Neuronal stem cell (in vitro differentiated cells): ENCODE measurements at regions not wholly inside any gene's neighbourhood (a gene's known extent, or its start where the extent isn't known, plus 50 kb on each side); places are given as distances from the start of the nearest gene placed in this dataset.

Experiments
- DNase-seq: peaks from one replicate; pipeline ENCODE4 v3.0.0-alpha.2; 2013; ENCODE audit warnings: low spot score
- H2AFZ ChIP-seq: one replicate; pipeline ENCODE4 v1.6.1; 2013; ENCODE audit warnings: mild to moderate bottlenecking, low read length, inconsistent platforms
- H2AK5ac ChIP-seq: 2 replicates; pipeline ENCODE4 v1.6.1; 2013; ENCODE audit warnings: low read depth, mild to moderate bottlenecking, inconsistent platforms, low read length, moderate library complexity, mixed read lengths
- H2BK120ac ChIP-seq: 2 replicates; pipeline ENCODE4 v1.6.1; 2013; ENCODE audit warnings: low read depth, mild to moderate bottlenecking, inconsistent platforms, low read length, moderate library complexity, mixed read lengths
- H2BK12ac ChIP-seq: one replicate; pipeline ENCODE4 v1.6.1; 2013; ENCODE audit warnings: low read length, inconsistent platforms
- H2BK15ac ChIP-seq: 2 replicates; pipeline ENCODE4 v1.6.1; 2013; ENCODE audit warnings: mild to moderate bottlenecking, low read length, inconsistent platforms, mixed read lengths
- H2BK5ac ChIP-seq: one replicate; pipeline ENCODE4 v1.6.1; 2013; ENCODE audit warnings: inconsistent platforms, mild to moderate bottlenecking, low read length, moderate library complexity
- H3K14ac ChIP-seq: one replicate; pipeline ENCODE4 v1.6.1; 2013; ENCODE audit warnings: low read length, inconsistent platforms
- H3K18ac ChIP-seq: 2 replicates; pipeline ENCODE4 v1.6.1; 2013; ENCODE audit warnings: low read length, inconsistent platforms
- H3K23ac ChIP-seq: 2 replicates; pipeline ENCODE4 v1.6.1; 2013; ENCODE audit warnings: low read depth, mild to moderate bottlenecking, mixed read lengths, low read length, inconsistent platforms; ENCODE audit not compliant: poor library complexity
- H3K27ac ChIP-seq: replicated peaks from 3 replicates; pipeline ENCODE4 v1.5.1; 2013; ENCODE audit warnings: low read length, inconsistent platforms
- H3K27me3 ChIP-seq, 3 experiments: 2 replicates each; pipeline ENCODE4 v1.6.1; 2013; ENCODE audit warnings: low read length in 3 of 3, mild to moderate bottlenecking in 2 of 3, inconsistent platforms in 1 of 3, low read depth in 1 of 3, mixed read lengths in 1 of 3, moderate library complexity in 1 of 3; ENCODE audit not compliant: control insufficient read depth in 3 of 3, insufficient read depth in 3 of 3
- H3K36me3 ChIP-seq, 2 donors: replicated peaks in 1 of 2; 2 replicates each; pipeline ENCODE4 v1.6.1; 2013; ENCODE audit warnings: low read length in 2 of 2; ENCODE audit not compliant: control insufficient read depth in 2 of 2, insufficient read depth in 2 of 2
- H3K4ac ChIP-seq: 2 replicates; pipeline ENCODE4 v1.6.1; 2013; ENCODE audit warnings: inconsistent platforms, mild to moderate bottlenecking, low read length, moderate library complexity
- H3K4me1 ChIP-seq, 2 donors: 1 replicate in 1 of 2; 2 replicates in 1 of 2; pipeline ENCODE4 v1.6.1; 2013; ENCODE audit warnings: low read length in 2 of 2, low read depth in 1 of 2; ENCODE audit not compliant: control insufficient read depth in 2 of 2, insufficient read depth in 1 of 2
- H3K4me2 ChIP-seq: one replicate; pipeline ENCODE4 v1.6.1; 2013; ENCODE audit warnings: mild to moderate bottlenecking, low read length, inconsistent platforms; ENCODE audit not compliant: insufficient read depth, poor library complexity, severe bottlenecking
- H3K4me3 ChIP-seq, 2 donors: 2 replicates each; pipeline ENCODE4 v1.5.1; 2013; ENCODE audit warnings: low read length in 2 of 2, mild to moderate bottlenecking in 2 of 2, inconsistent platforms in 1 of 2, moderate library complexity in 1 of 2
- H3K79me1 ChIP-seq: one replicate; pipeline ENCODE4 v1.6.1; 2013; ENCODE audit warnings: low read depth, mild to moderate bottlenecking, inconsistent platforms, low read length, moderate library complexity
- H3K9ac ChIP-seq: one replicate; pipeline ENCODE4 v1.6.1; 2013; ENCODE audit warnings: mild to moderate bottlenecking, low read depth, low read length, inconsistent platforms; ENCODE audit not compliant: poor library complexity
- H3K9me3 ChIP-seq, 2 donors: replicated peaks in 1 of 2; 2 replicates each; pipeline versions ENCODE3 to v1.6.1; 2013; ENCODE audit warnings: low read length in 2 of 2, mild to moderate bottlenecking in 2 of 2, inconsistent platforms in 1 of 2, low read depth in 1 of 2, mixed read lengths in 1 of 2, moderate library complexity in 1 of 2; ENCODE audit not compliant: control insufficient read depth in 2 of 2, insufficient read depth in 1 of 2
- H4K8ac ChIP-seq: one replicate; pipeline ENCODE4 v1.6.1; 2013; ENCODE audit warnings: low read depth, mild to moderate bottlenecking, inconsistent platforms, low read length, moderate library complexity
- H4K91ac ChIP-seq: one replicate; pipeline ENCODE4 v1.6.1; 2013; ENCODE audit warnings: low read length, low read depth, mild to moderate bottlenecking, inconsistent platforms; ENCODE audit not compliant: poor library complexity
- WGBS, 2 donors: extraction: QIAGEN DNeasy Blood & Tissue Kit; methylation state at CpG; one replicate each; pipeline ENCODE4 v1.1.7; 2013; ENCODE audit warnings: missing lambda C conversion rate in 2 of 2, mixed read lengths in 1 of 2; ENCODE audit not compliant: insufficient read length in 2 of 2, insufficient replicate concordance in 1 of 2; ENCODE audit errors: extremely low coverage in 2 of 2; 5-methylcytosine and 5-hydroxymethylcytosine counted together

- Histone ChIP-seq H3K4ac (no peak overlapping the region), H3K18ac (no peak overlapping the region), H2AFZ (no peak overlapping the region)
Observed at GRCh38 chr7:93830141-93830925, 60.2 kb downstream of the TFPI2 start.

GRCh38 chr7:93828260-93828659 lies 62.3 kb downstream of the TFPI2 start:
- H2AFZ ChIP-seq: no peak overlapping the region
- DNase-seq: no peak
- no peaks in the 10 kb centered on the region for H3K36me3 ChIP-seq
- no peaks in the 10 kb centered on the region for H3K9me3 ChIP-seq
- no CpG with 5 or more reads among the region's 5 CpGs for WGBS, 2 donors
- no peak overlapping the region for H2BK15ac ChIP-seq
- H3K4me2 ChIP-seq: no peak overlapping the region
- H2AK5ac ChIP-seq: no peak overlapping the region
- H3K27ac ChIP-seq: no peak overlapping the region
- no peak overlapping the region for H4K8ac ChIP-seq
- H2BK5ac ChIP-seq: no peak overlapping the region
- no peak overlapping the region for H3K23ac ChIP-seq
- H3K4ac ChIP-seq: no peak overlapping the region
- no peak overlapping the region for H3K9ac ChIP-seq
- no peaks in the 10 kb centered on the region for H3K79me1 ChIP-seq
- no peaks in the 10 kb centered on the region for H3K4me1 ChIP-seq
- no peak overlapping the region for H3K18ac ChIP-seq
- H3K14ac ChIP-seq: no peak overlapping the region
- H3K27me3 ChIP-seq: no peaks in the 10 kb centered on the region
- H2BK12ac ChIP-seq: no peak overlapping the region
- no peak overlapping the region for H2BK120ac ChIP-seq
- no peak overlapping the region for H3K4me3 ChIP-seq
- no peak overlapping the region for H4K91ac ChIP-seq

More at GRCh38 chr7:93830141-93830925, 60.2 kb downstream of the TFPI2 start:
- Histone ChIP-seq H3K27me3 (no peaks in the 10 kb centered on the region), H3K23ac (no peak overlapping the region), H2BK5ac (no peak overlapping the region), H4K8ac (no peak overlapping the region), H3K4me3 (no peak overlapping the region), H4K91ac (no peak overlapping the region), H2BK12ac (no peak overlapping the region), H3K4me2 (no peak overlapping the region), H3K9me3 (no peaks in the 10 kb centered on the region), H3K14ac (no peak overlapping the region), H3K9ac (no peak overlapping the region), H3K36me3 (no peaks in the 10 kb centered on the region), H3K4me1 (no peaks in the 10 kb centered on the region), H3K27ac (no peak overlapping the region), H3K79me1 (no peaks in the 10 kb centered on the region), H2AK5ac (no peak overlapping the region), H2BK120ac (no peak overlapping the region), H2BK15ac (no peak overlapping the region)
- no peak for DNase-seq
- WGBS, 2 donors: no CpG with 5 or more reads among the region's 1 CpG

DNA sequence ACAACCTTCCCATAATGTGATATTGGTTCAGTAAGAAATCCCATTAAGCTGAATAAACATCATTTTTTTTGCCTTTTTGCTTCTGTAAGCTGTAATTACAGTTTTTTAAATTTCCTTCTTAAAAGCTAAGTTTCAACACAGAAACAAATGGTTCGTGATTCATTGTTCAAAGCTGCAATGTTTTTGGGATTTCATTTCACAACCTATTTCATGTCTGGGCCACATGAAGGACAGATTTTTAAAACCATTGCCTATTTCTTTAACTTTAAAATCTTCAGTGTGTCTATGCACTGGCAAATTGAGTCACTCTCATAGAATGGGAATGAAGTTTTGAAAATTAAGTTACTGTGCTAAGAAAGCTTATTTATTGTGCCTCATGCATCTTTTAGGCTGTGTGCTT lies 66.9 kb downstream of the TFPI2 start:
- Histone ChIP-seq H3K4ac (no peak overlapping the region), H3K9me3 (no peaks in the 10 kb centered on the region), H2BK12ac (no peak overlapping the region), H3K14ac (no peak overlapping the region), H3K23ac (no peak overlapping the region), H3K4me2 (no peak overlapping the region), H2AK5ac (no peak overlapping the region), H2BK5ac (no peak overlapping the region), H3K9ac (no peak overlapping the region), H2BK120ac (no peak overlapping the region), H2BK15ac (no peak overlapping the region), H3K4me1 (peaks cover 0 to 8% of the 10 kb centered on the region in 2 donors), H3K27ac (no peak overlapping the region), H3K4me3 (no peak overlapping the region), H3K79me1 (no peaks in the 10 kb centered on the region), H4K8ac (no peak overlapping the region), H3K27me3 (no peaks in the 10 kb centered on the region), H3K18ac (no peak overlapping the region), H2AFZ (no peak overlapping the region), H3K36me3 (no peaks in the 10 kb centered on the region), H4K91ac (no peak overlapping the region)
- no peak for DNase-seq
- whole genome bisulfite sequencing, 2 donors: no CpG with 5 or more reads among the region's 1 CpG

- no peak overlapping the region for H3K4ac ChIP-seq
- H2BK5ac ChIP-seq: no peak overlapping the region
- no peak overlapping the region for H3K14ac ChIP-seq
- H2BK120ac ChIP-seq: no peak overlapping the region
- H3K4me3 ChIP-seq: no peak overlapping the region
- no peak overlapping the region for H4K8ac ChIP-seq
- no peak overlapping the region for H3K23ac ChIP-seq
- no peak overlapping the region for H4K91ac ChIP-seq
- H2AFZ ChIP-seq: peak overlapping the region; percentile 73
- no peak overlapping the region for H3K27ac ChIP-seq
- peaks cover 2 to 21% of the 10 kb centered on the region in 2 donors for H3K4me1 ChIP-seq
- H3K79me1 ChIP-seq: no peaks in the 10 kb centered on the region
- no peaks in the 10 kb centered on the region for H3K27me3 ChIP-seq
- no peak overlapping the region for H3K4me2 ChIP-seq
- H2BK12ac ChIP-seq: no peak overlapping the region
- H3K36me3 ChIP-seq: no peaks in the 10 kb centered on the region
- no peak overlapping the region for H3K18ac ChIP-seq
- DNase-seq: no peak
- H3K9me3 ChIP-seq: no peaks in the 10 kb centered on the region
- no peak overlapping the region for H2AK5ac ChIP-seq
- no peak overlapping the region for H3K9ac ChIP-seq
- H2BK15ac ChIP-seq: no peak overlapping the region
- WGBS, 2 donors: no CpG with 5 or more reads among the region's 1 CpG
Observed at GRCh38 chr7:93821463-93821862, 69.1 kb downstream of the TFPI2 start.
